Spleen (tissue), 11 donors: ENCODE measurements at regions not wholly inside any gene's neighbourhood (a gene's known extent, or its start where the extent isn't known, plus 50 kb on each side); places are given as distances from the start of the nearest gene placed in this dataset.

Experiments used
- DNase-seq: peaks from one replicate; pipeline ENCODE4 v3.0.0-alpha.2; 2020
- H3K27ac ChIP-seq, 8 donors: fragments of 200-600 bp; sonication (generic) in 7 of 8; 1 replicate in 4 of 8; 2 replicates in 4 of 8; pipeline versions ENCODE4 v1.5.0 to v1.8.0; 2016 to 2021; ENCODE audit warnings: inconsistent platforms in 4 of 8, mild to moderate bottlenecking in 4 of 8, moderate library complexity in 1 of 8
- H3K27me3 ChIP-seq, 7 donors: fragments of 200-600 bp; sonication (generic) in 6 of 7; replicated peaks in 1 of 7; 1 replicate in 4 of 7; 2 replicates in 3 of 7; pipeline versions ENCODE4 v1.5.0 to v1.8.0; 2016 to 2021; ENCODE audit warnings: inconsistent platforms in 3 of 7, mild to moderate bottlenecking in 1 of 7
- H3K36me3 ChIP-seq, 6 donors: fragments of 200-600 bp; sonication (generic) in 5 of 6; 1 replicate in 4 of 6; 2 replicates in 2 of 6; pipeline versions ENCODE4 v1.5.0 to v1.8.0; 2016 to 2021; ENCODE audit warnings: inconsistent platforms in 2 of 6
- H3K4me1 ChIP-seq, 6 donors: fragments of 200-600 bp; sonication (generic) in 5 of 6; 1 replicate in 3 of 6; 2 replicates in 3 of 6; pipeline versions ENCODE4 v1.5.0 to v1.8.0; 2016 to 2021; ENCODE audit warnings: inconsistent platforms in 3 of 6
- H3K4me3 ChIP-seq, 8 donors: fragments of 200-600 bp; sonication (generic) in 7 of 8; 1 replicate in 4 of 8; 2 replicates in 4 of 8; pipeline versions ENCODE4 v1.5.0 to v1.8.0; 2016 to 2021; ENCODE audit warnings: inconsistent platforms in 4 of 8, mild to moderate bottlenecking in 4 of 8, moderate library complexity in 2 of 8
- H3K9me3 ChIP-seq, 8 donors: fragments of 200-600 bp; sonication (generic) in 7 of 8; 1 replicate in 4 of 8; 2 replicates in 4 of 8; pipeline versions ENCODE4 v1.5.0 to v1.8.0; 2016 to 2021; ENCODE audit warnings: inconsistent platforms in 4 of 8
- CTCF ChIP-seq, 11 experiments: fragments of 200-600 bp in 7 of 11; fragments of 450-650 bp in 4 of 11; sonication (generic) in 4 of 11; IDR thresholded peaks in 8 of 11; conservative IDR thresholded peaks in 3 of 11; 1 replicate in 7 of 11; 2 replicates in 4 of 11; pipeline versions ENCODE4 v1.4.0 to v1.8.0; 2016 to 2021; ENCODE audit warnings: antibody characterized with exemption in 11 of 11, inconsistent platforms in 4 of 11, mild to moderate bottlenecking in 1 of 11
- POLR2A ChIP-seq, 3 donors: fragments of 450-650 bp; IDR thresholded peaks; one replicate each; pipeline ENCODE4 v1.5.1; 2017; ENCODE audit warnings: antibody characterized with exemption in 3 of 3, mild to moderate bottlenecking in 1 of 3
- POLR2AphosphoS5 ChIP-seq, 3 donors: sonication (generic); formaldehyde crosslinking; IDR thresholded peaks; one replicate each; pipeline ENCODE4 v1.5.1; 2017; ENCODE audit warnings: antibody characterized with exemption in 3 of 3
- WGBS, 5 donors: extraction: QIAGEN DNeasy Blood & Tissue Kit in 3 of 5; methylation state at CpG; one replicate each; pipeline versions ENCODE4 v1.1.5 to v1.1.7; 2013 to 2018; 5-methylcytosine and 5-hydroxymethylcytosine counted together
- intact Hi-C: fragments of 100-400 bp; cut with DNase I; formaldehyde crosslinking; loops from one replicate; pipeline ENCODE4 v1.15.0; 2023; ENCODE audit warnings: low total_unique reads
- donor health status: healthy with polysubstance abuse.
- donor health status: DM: no; HTN: no; CAD: no; lungs with moderate emphysema.
- donor health status: DM: no; HTN: no; CAD: no.
- donor health status: Bipolar disorder and iron deficiency.
- donor health status: healthy.
- donor health status: DM: no; HTN: no; CAD: no.
- donor health status: DM: yes; HTN: yes; CAD: no.

- 90 to 98% (median 91%) methylated on average over 4 of the region's 4 CpGs for WGBS, 5 donors
- no peak for TF ChIP-seq CTCF (IDR thresholded peaks at IDR 0.05 in 8 of 11, conservative IDR thresholded peaks at IDR 0.05 in 3 of 11)
- TF ChIP-seq POLR2AphosphoS5 (IDR thresholded peaks at IDR 0.05): no peak
- no peak for TF ChIP-seq POLR2A (IDR thresholded peaks at IDR 0.05)
- DNase-seq: no peak
- Histone ChIP-seq H3K4me3 (no peak overlapping the region), H3K27me3 (no peaks in the 10 kb centered on the region), H3K27ac (no peak overlapping the region), H3K9me3 (peaks cover 0 to 3% (median 0%) of the 10 kb centered on the region in 8 donors), H3K4me1 (no peaks in the 10 kb centered on the region), H3K36me3 (no peaks in the 10 kb centered on the region)
- intact Hi-C loops: no loop called here
Measured at GRCh38 chr20:41719151-41719550, 101.0 kb upstream of the CHD6 start.

- no peak for DNase-seq
- no peaks in the 10 kb centered on the region for H3K4me1 ChIP-seq
- 73 to 84% (median 79%) methylated on average over 3 of the region's 3 CpGs for WGBS, 5 donors
- intact Hi-C loops: no loop called here
- no peak overlapping the region for H3K27ac ChIP-seq
- H3K27me3 ChIP-seq: no peaks in the 10 kb centered on the region
- H3K9me3 ChIP-seq: peaks cover 0 to 2% (median 0%) of the 10 kb centered on the region in 8 donors
- no peak overlapping the region for H3K4me3 ChIP-seq
- H3K36me3 ChIP-seq: no peaks in the 10 kb centered on the region
- TF ChIP-seq CTCF (IDR thresholded peaks at IDR 0.05 in 8 of 11, conservative IDR thresholded peaks at IDR 0.05 in 3 of 11): no peak
- TF ChIP-seq POLR2AphosphoS5 (IDR thresholded peaks at IDR 0.05): no peak
- no peak for TF ChIP-seq POLR2A (IDR thresholded peaks at IDR 0.05)
Measured at GRCh38 chr20:41717483-41717882, 99.3 kb upstream of the CHD6 start.

- Histone ChIP-seq H3K36me3 (no peaks in the 10 kb centered on the region), H3K27me3 (no peaks in the 10 kb centered on the region), H3K4me1 (no peaks in the 10 kb centered on the region), H3K27ac (no peak overlapping the region), H3K9me3 (no peaks in the 10 kb centered on the region), H3K4me3 (no peak overlapping the region)
- intact Hi-C loops: no loop called here
- TF ChIP-seq POLR2A (IDR thresholded peaks at IDR 0.05) (no peak), CTCF (IDR thresholded peaks at IDR 0.05 in 8 of 11, conservative IDR thresholded peaks at IDR 0.05 in 3 of 11) (no peak), POLR2AphosphoS5 (IDR thresholded peaks at IDR 0.05) (no peak)
- no peak for DNase-seq
Measured at GRCh38 chr20:41716911-41717310, 98.7 kb upstream of the CHD6 start.

- intact Hi-C loops: no loop called here
- H3K4me3 ChIP-seq: no peak overlapping the region
- no peaks in the 10 kb centered on the region for H3K36me3 ChIP-seq
- H3K9me3 ChIP-seq: no peaks in the 10 kb centered on the region
- no peaks in the 10 kb centered on the region for H3K27me3 ChIP-seq
- H3K4me1 ChIP-seq: no peaks in the 10 kb centered on the region
- H3K27ac ChIP-seq: no peak overlapping the region
- no peak for TF ChIP-seq CTCF (IDR thresholded peaks at IDR 0.05 in 8 of 11, conservative IDR thresholded peaks at IDR 0.05 in 3 of 11)
- TF ChIP-seq POLR2A (IDR thresholded peaks at IDR 0.05): no peak
- no peak for TF ChIP-seq POLR2AphosphoS5 (IDR thresholded peaks at IDR 0.05)
- no peak for DNase-seq
- 63 to 70% (median 66%) methylated on average over 3 of the region's 3 CpGs for WGBS, 5 donors
Measured at GRCh38 chr20:41716436-41716835, 98.3 kb upstream of the CHD6 start.
